CD4-positive, alpha-beta T cell (primary cell): ENCODE measurements at regions not wholly inside any gene's neighbourhood (a gene's known extent, or its start where the extent isn't known, plus 50 kb on each side); places are given as distances from the start of the nearest gene placed in this dataset.

ENCODE experiments used
- ATAC-seq: fragments of 200-7000 bp; cut with Tn5 transposase; one replicate; pipeline ENCODE4 v1.10.0; 2022; ENCODE audit warnings: mild to moderate bottlenecking; ENCODE audit not compliant: poor library complexity
- CTCF ChIA-PET: fragments of 350-600 bp; sonication (Branson Sonifier 250); formaldehyde crosslinking; loops from one replicate; lab custom pipeline; 2021; ENCODE audit warnings: antibody characterized with exemption, inconsistent platforms; lab: Charles Lee
- POLR2A ChIA-PET: fragments of 350-600 bp; sonication (Branson Sonifier 250); formaldehyde crosslinking; loops from one replicate; lab custom pipeline; 2021; ENCODE audit warnings: antibody characterized with exemption, inconsistent platforms; lab: Charles Lee
- DNase-seq, 14 experiments: peaks; one replicate each; pipeline ENCODE4 v3.0.0-alpha.2; 2013 to 2020; ENCODE audit warnings: mixed read lengths in 2 of 14
- H3K27ac ChIP-seq, 2 donors: one replicate each; pipeline versions ENCODE4 v1.5.1 to v1.7.0; 2013; ENCODE audit warnings: low read length in 2 of 2, low read depth in 1 of 2, mild to moderate bottlenecking in 1 of 2
- H3K27me3 ChIP-seq, 2 experiments: 1 replicate in 1 of 2; 2 replicates in 1 of 2; pipeline versions ENCODE4 v1.6.1 to v1.7.0; 2013; ENCODE audit warnings: low read length in 2 of 2, control low read depth in 1 of 2, mild to moderate bottlenecking in 1 of 2, moderate library complexity in 1 of 2; ENCODE audit not compliant: insufficient read depth in 2 of 2, control insufficient read depth in 1 of 2
- H3K36me3 ChIP-seq: one replicate; pipeline ENCODE4 v1.6.1; 2013; ENCODE audit warnings: low read length, control low read depth; ENCODE audit not compliant: insufficient read depth
- H3K4me1 ChIP-seq: one replicate; pipeline ENCODE4 v1.6.1; 2013; ENCODE audit warnings: low read length, control low read depth; ENCODE audit not compliant: insufficient read depth
- H3K4me3 ChIP-seq: one replicate; pipeline ENCODE4 v1.5.1; 2013; ENCODE audit warnings: mild to moderate bottlenecking, low read length, moderate library complexity
- H3K9me3 ChIP-seq, 2 experiments: 1 replicate in 1 of 2; 2 replicates in 1 of 2; pipeline versions ENCODE4 v1.6.1 to v1.7.0; 2013; ENCODE audit warnings: low read length in 2 of 2, mild to moderate bottlenecking in 2 of 2, control low read depth in 1 of 2, moderate library complexity in 1 of 2; ENCODE audit not compliant: control insufficient read depth in 1 of 2, insufficient read depth in 1 of 2
- H3K27ac Mint-ChIP-seq: one replicate; pipeline ENCODE4 v1.8.0; 2020; ENCODE audit warnings: mixed read lengths
- H3K27me3 Mint-ChIP-seq: one replicate; pipeline ENCODE4 v1.8.0; 2021; ENCODE audit warnings: mixed read lengths
- H3K36me3 Mint-ChIP-seq: one replicate; pipeline ENCODE4 v1.8.0; 2021; ENCODE audit warnings: low read depth, mixed read lengths
- H3K4me1 Mint-ChIP-seq: one replicate; pipeline ENCODE4 v1.8.0; 2021; ENCODE audit warnings: low read depth, mixed read lengths
- H3K4me3 Mint-ChIP-seq: one replicate; pipeline ENCODE4 v1.8.0; 2020; ENCODE audit warnings: mild to moderate bottlenecking, mixed read lengths
- H3K9me3 Mint-ChIP-seq: one replicate; pipeline ENCODE4 v1.8.0; 2020; ENCODE audit warnings: mixed read lengths
- CTCF ChIP-seq: fragments of 200-600 bp; IDR thresholded peaks from one replicate; pipeline ENCODE4 v1.8.0; 2022; ENCODE audit warnings: antibody characterized with exemption, mild to moderate bottlenecking
- intact Hi-C, 2 experiments: fragments of 100-400 bp; cut with DNase I in 1 of 2; cut with micrococcal nuclease in 1 of 2; formaldehyde crosslinking; loops; one replicate each; pipeline versions ENCODE4 v1.15.1 to v1.9.0; 2023 to 2025; cut with DNase I, micrococcal nuclease

GRCh38 chr7:136058546-136058945, 81.4 kb upstream of the MTPN start:
- no peak for TF ChIP-seq CTCF

GRCh38 chr7:136057509-136057908, 80.3 kb upstream of the MTPN start:
- DNase-seq: no peak
- H3K4me1 Mint-ChIP-seq: no peaks in the 10 kb centered on the region
- TF ChIP-seq CTCF: no peak
- POLR2A ChIA-PET: no interaction called here
- no peaks in the 10 kb centered on the region for H3K9me3 ChIP-seq
- H3K36me3 Mint-ChIP-seq: no peaks in the 10 kb centered on the region
- ATAC-seq: no peak
- H3K9me3 Mint-ChIP-seq: no peaks in the 10 kb centered on the region
- no peaks in the 10 kb centered on the region for H3K27me3 Mint-ChIP-seq
- H3K27me3 ChIP-seq: no peaks in the 10 kb centered on the region
- H3K27ac ChIP-seq: no peak overlapping the region
- CTCF ChIA-PET: no interaction called here
- H3K4me1 ChIP-seq: no peaks in the 10 kb centered on the region
- no peak overlapping the region for H3K4me3 Mint-ChIP-seq
- H3K27ac Mint-ChIP-seq: no peak overlapping the region
- no peaks in the 10 kb centered on the region for H3K36me3 ChIP-seq
- no peak overlapping the region for H3K4me3 ChIP-seq
- intact Hi-C loops: no loop called here

More at GRCh38 chr7:136058546-136058945, 81.4 kb upstream of the MTPN start:
- ChIA-PET POLR2A (no interaction called here), CTCF (no interaction called here)
- H3K27me3 ChIP-seq: no peaks in the 10 kb centered on the region
- H3K27ac Mint-ChIP-seq: no peak overlapping the region
- no peaks in the 10 kb centered on the region for H3K27me3 Mint-ChIP-seq
- H3K36me3 ChIP-seq: no peaks in the 10 kb centered on the region
- intact Hi-C loops: no loop called here
- no peak overlapping the region for H3K4me3 ChIP-seq
- ATAC-seq: no peak
- no peak overlapping the region for H3K4me3 Mint-ChIP-seq
- no peaks in the 10 kb centered on the region for H3K36me3 Mint-ChIP-seq
- no peaks in the 10 kb centered on the region for H3K9me3 Mint-ChIP-seq
- DNase-seq: no peak
- no peaks in the 10 kb centered on the region for H3K4me1 ChIP-seq
- no peaks in the 10 kb centered on the region for H3K9me3 ChIP-seq
- H3K27ac ChIP-seq: no peak overlapping the region
- H3K4me1 Mint-ChIP-seq: no peaks in the 10 kb centered on the region

GRCh38 chr7:136056651-136057231, 79.6 kb upstream of the MTPN start:
- H3K9me3 ChIP-seq: no peaks in the 10 kb centered on the region
- TF ChIP-seq CTCF: no peak
- intact Hi-C loops: no loop called here
- Mint-ChIP-seq H3K4me3 (no peak overlapping the region), H3K27me3 (no peaks in the 10 kb centered on the region), H3K36me3 (no peaks in the 10 kb centered on the region), H3K27ac (no peak overlapping the region), H3K4me1 (no peaks in the 10 kb centered on the region), H3K9me3 (no peaks in the 10 kb centered on the region)
- ChIA-PET CTCF (no interaction called here), POLR2A (no interaction called here)
- H3K27me3 ChIP-seq: no peaks in the 10 kb centered on the region
- no peaks in the 10 kb centered on the region for H3K4me1 ChIP-seq
- no peaks in the 10 kb centered on the region for H3K36me3 ChIP-seq
- DNase-seq (no peak), ATAC-seq (no peak)
- no peak overlapping the region for H3K27ac ChIP-seq
- H3K4me3 ChIP-seq: no peak overlapping the region
